K562 (cell line): ENCODE measurements at regions not wholly inside any gene's neighbourhood (a gene's known extent, or its start where the extent isn't known, plus 50 kb on each side); places are given as distances from the start of the nearest gene placed in this dataset.

Experiments used
- ATAC-seq: fragments of 200-7000 bp; cut with Tn5 transposase; 3 replicates; pipeline ENCODE4 v1.9.1; 2020; ENCODE audit warnings: moderate library complexity
- BruUV-seq: library from RNA; stranded (reverse); fragments of 400-500 nt; replicated peaks from 2 replicates; lab custom pipeline; 2021; lab: Mats Ljungman, UMichigan
- CTCF ChIA-PET: fragments of 300-600 bp; formaldehyde crosslinking; extraction: SDS; loops from one replicate; lab custom pipeline; 2021; ENCODE audit warnings: low intra/inter-chr PET ratio; lab: Yijun Ruan, JAX
- POLR2A ChIA-PET: fragments of 300-600, 350-650 bp; sonication (Branson Sonifier 250); formaldehyde crosslinking; extraction: SDS; loops from one replicate; lab custom pipeline; 2021; ENCODE audit warnings: antibody characterized with exemption, inconsistent platforms; lab: Yijun Ruan, JAX
- DNase-seq, 4 experiments: peaks; one replicate each; pipeline versions ENCODE4 v3.0.0 to v3.0.0-alpha.2; 2011 to 2018; ENCODE audit warnings: low spot score in 3 of 4, mixed read lengths in 3 of 4; ENCODE audit errors: extremely low read depth in 1 of 4
- FAIRE-seq: peaks from 2 replicates; lab custom pipeline; 2011; peaks lifted over from hg19 to GRCh38; lab: Jason Lieb, UNC
- H2AFZ ChIP-seq: 2 replicates; pipeline ENCODE4 v1.6.0; 2011; ENCODE audit warnings: low read depth, low read length, control low read depth, inconsistent platforms
- H3K27ac ChIP-seq: fragments of 200-600 bp; 3 replicates; pipeline ENCODE4 v1.8.0; 2011; ENCODE audit warnings: low read depth, mild to moderate bottlenecking, control low read depth, inconsistent platforms, low read length, moderate library complexity, mixed read lengths; ENCODE audit errors: extremely low read depth
- H3K27me3 ChIP-seq, 2 experiments: fragments of 300-600 bp in 1 of 2; 2 replicates in 1 of 2; 3 replicates in 1 of 2; pipeline versions ENCODE4 v1.6.0 to v1.8.0; 2011; ENCODE audit warnings: inconsistent platforms in 2 of 2, low read length in 2 of 2, mild to moderate bottlenecking in 1 of 2, mixed read lengths in 1 of 2, moderate library complexity in 1 of 2; ENCODE audit not compliant: control insufficient read depth in 2 of 2, insufficient read depth in 2 of 2
- H3K36me3 ChIP-seq: fragments of 300-600 bp; 3 replicates; pipeline ENCODE4 v1.8.0; 2011; ENCODE audit warnings: mild to moderate bottlenecking, low read length, inconsistent platforms; ENCODE audit not compliant: control insufficient read depth, insufficient read depth
- H3K4me1 ChIP-seq, 2 experiments: fragments of 200-600 bp in 1 of 2; replicated peaks in 1 of 2; 2 replicates in 1 of 2; 3 replicates in 1 of 2; pipeline versions ENCODE4 v1.5.1 to v1.8.0; 2011; ENCODE audit warnings: inconsistent platforms in 2 of 2, low read length in 2 of 2, mild to moderate bottlenecking in 1 of 2, mixed read lengths in 1 of 2, moderate library complexity in 1 of 2; ENCODE audit not compliant: control insufficient read depth in 2 of 2, insufficient read depth in 2 of 2
- H3K4me2 ChIP-seq: 2 replicates; pipeline ENCODE4 v1.6.1; 2011; ENCODE audit warnings: low read length, control low read depth, inconsistent platforms, mixed read lengths; ENCODE audit not compliant: insufficient read depth
- H3K4me3 ChIP-seq: fragments of 200-600 bp; sonication (generic), shearing (Covaris generic); 2 replicates; pipeline ENCODE4 v1.5.1; 2016; ENCODE audit warnings: control low read depth, inconsistent platforms
- H3K79me2 ChIP-seq: fragments of 200-600 bp; 3 replicates; pipeline ENCODE4 v1.8.0; 2011; ENCODE audit warnings: low read length, inconsistent platforms; ENCODE audit not compliant: control insufficient read depth, insufficient read depth
- H3K9ac ChIP-seq, 2 experiments: 2 replicates each; pipeline versions ENCODE4 v1.6.0 to v1.6.1; 2011; ENCODE audit warnings: low read depth in 2 of 2, low read length in 2 of 2, control low read depth in 1 of 2, inconsistent platforms in 1 of 2, mild to moderate bottlenecking in 1 of 2, mixed read lengths in 1 of 2; ENCODE audit not compliant: insufficient read depth in 1 of 2
- H3K9me1 ChIP-seq: one replicate; pipeline ENCODE4 v1.6.0; 2011; ENCODE audit warnings: inconsistent platforms, mild to moderate bottlenecking, low read length, moderate library complexity; ENCODE audit not compliant: control insufficient read depth, insufficient read depth
- H3K9me3 ChIP-seq: replicated peaks from 2 replicates; pipeline ENCODE4 v1.5.1; 2011; ENCODE audit warnings: low read depth, low read length, inconsistent platforms; ENCODE audit not compliant: control insufficient read depth, insufficient read depth
- H4K20me1 ChIP-seq: replicated peaks from 2 replicates; pipeline ENCODE4 v1.6.1; 2011; ENCODE audit warnings: low read length, inconsistent platforms, mixed read lengths; ENCODE audit not compliant: control insufficient read depth, insufficient read depth
- BMI1 ChIP-seq: fragments of 150-350 bp; IDR thresholded peaks from 2 replicates; pipeline ENCODE4 v1.6.1; 2014; ENCODE audit warnings: low read length
- CCAR2 ChIP-seq: fragments of 200-400 bp; formaldehyde crosslinking; IDR thresholded peaks from 2 replicates; pipeline ENCODE4 v1.6.1; 2017; ENCODE audit warnings: mild to moderate bottlenecking, low read depth, low read length
- CREB1 ChIP-seq, 2 experiments: sonication (generic) in 1 of 2; formaldehyde crosslinking in 1 of 2; IDR thresholded peaks; 2 replicates each; pipeline versions ENCODE4 v1.6.1 to v1.8.0; 2012 to 2022; ENCODE audit warnings: inconsistent platforms in 1 of 2, mild to moderate bottlenecking in 1 of 2, missing genetic modification reagents in 1 of 2, moderate library complexity in 1 of 2
- E2F6 ChIP-seq, 2 experiments: IDR thresholded peaks; 2 replicates each; pipeline ENCODE4 v1.6.1; 2011; ENCODE audit warnings: borderline replicate concordance in 1 of 2, control low read depth in 1 of 2, low read depth in 1 of 2, low read length in 1 of 2, mild to moderate bottlenecking in 1 of 2, mixed read lengths in 1 of 2, moderate library complexity in 1 of 2; ENCODE audit not compliant: insufficient read depth in 1 of 2, insufficient read length in 1 of 2, poor library complexity in 1 of 2, severe bottlenecking in 1 of 2; ENCODE audit errors: extremely low read depth in 1 of 2
- IRF2 ChIP-seq: sonication (generic); formaldehyde crosslinking; IDR thresholded peaks from 2 replicates; pipeline ENCODE4 v1.8.1; 2022; ENCODE audit warnings: mild to moderate bottlenecking, missing genetic modification reagents
- NCOA4 ChIP-seq: fragments of 450-650 bp; IDR thresholded peaks from 2 replicates; pipeline ENCODE4 v1.6.1; 2018; ENCODE audit warnings: mild to moderate bottlenecking; ENCODE audit not compliant: partially characterized antibody
- NEUROD1 ChIP-seq: fragments of 150-350 bp; IDR thresholded peaks from 2 replicates; pipeline ENCODE4 v1.6.1; 2014; ENCODE audit warnings: borderline replicate concordance, low read length, low read depth; ENCODE audit not compliant: partially characterized antibody
- NR2F6 ChIP-seq: fragments of 450-650 bp; formaldehyde crosslinking; IDR thresholded peaks from 2 replicates; pipeline ENCODE4 v1.4.0; 2020; ENCODE audit warnings: mild to moderate bottlenecking
- SPI1 ChIP-seq: IDR thresholded peaks from 2 replicates; pipeline ENCODE4 v1.6.1; 2011; ENCODE audit warnings: low read depth, low read length, control low read depth, borderline replicate concordance
- THRB ChIP-seq: fragments of 450-650 bp; formaldehyde crosslinking; conservative IDR thresholded peaks from 2 replicates; pipeline ENCODE4 v1.4.0; 2022; ENCODE audit warnings: mild to moderate bottlenecking, missing genetic modification characterization
- ZNF518B ChIP-seq: fragments of 250-450 bp; sonication (Bioruptor Pico); IDR thresholded peaks from 2 replicates; pipeline ENCODE4 v1.5.0; 2021; ENCODE audit warnings: mild to moderate bottlenecking, moderate library complexity
- ZNF639 ChIP-seq, 2 experiments: fragments of 200-800 bp in 1 of 2; sonication (Bioruptor generic) in 1 of 2; sonication (generic) in 1 of 2; formaldehyde crosslinking in 1 of 2; IDR thresholded peaks in 1 of 2; conservative IDR thresholded peaks in 1 of 2; 2 replicates each; pipeline versions ENCODE4 v1.5.0 to v1.6.1; 2016 to 2020; ENCODE audit warnings: missing compliant biosample characterization in 1 of 2, missing genetic modification characterization in 1 of 2, missing genetic modification reagents in 1 of 2
- WGBS: fragments of 100-300 bp; shearing (Covaris generic); methylation state at CpG from one replicate; pipeline ENCODE4 v1.1.6; 2016; ENCODE audit warnings: low coverage, mixed read lengths; ENCODE audit not compliant: insufficient coverage; ENCODE audit errors: missing lambda C conversion rate; 5-methylcytosine and 5-hydroxymethylcytosine counted together
- in situ Hi-C: fragments of 300-500 bp; cut with MboI; formaldehyde crosslinking; loops from 4 replicates; pipeline ENCODE4 v1.15.0; 2018; ENCODE audit warnings: inconsistent platforms, mixed read lengths
- intact Hi-C: fragments of 100-400 bp; cut with micrococcal nuclease; formaldehyde crosslinking; loops from 2 replicates; pipeline ENCODE4 v1.14.2; 2022

GRCh38 chr12:87827638-87828264 is 201.4 kb downstream of the C12orf50 start (continued):
- TF ChIP-seq ZNF518B (CRISPR knock-in tag) = no peak

- Histone ChIP-seq H3K4me1 (no peaks in the 10 kb centered on the region), H2AFZ (no peak overlapping the region), H3K27ac (no peak overlapping the region), H3K9me1 (no peaks in the 10 kb centered on the region), H3K9ac (no peak overlapping the region), H3K4me3 (no peak overlapping the region), H3K4me2 (no peak overlapping the region), H4K20me1 (no peaks in the 10 kb centered on the region), H3K36me3 (no peaks in the 10 kb centered on the region), H3K9me3 (no peaks in the 10 kb centered on the region), H3K79me2 (no peaks in the 10 kb centered on the region), H3K27me3 (no peaks in the 10 kb centered on the region)
- POLR2A ChIA-PET = no interaction called here
- no peak for FAIRE-seq
- CTCF ChIA-PET = no interaction called here
- no TSS peak for BruUV-seq
- intact Hi-C loops (no loop called here), in situ Hi-C loops (no loop called here)
- 0% methylated on average over 1 of the region's 1 CpG for WGBS
- DNase-seq = no peak
- no peak for ATAC-seq
- TF ChIP-seq THRB = no peak
- no peak for TF ChIP-seq NR2F6 (CRISPR knock-in tag)
- TF ChIP-seq NEUROD1 = no peak
- no peak for TF ChIP-seq ZNF639 (CRISPR knock-in tag; conservative IDR thresholded peaks at IDR 0.05 in 1 of 2, IDR thresholded peaks at IDR 0.05 in 1 of 2)
- no peak for TF ChIP-seq E2F6 (IDR thresholded peaks at IDR 0.05; ENCODE audit: borderline replicate concordance in 1 of 2, extremely low read depth in 1 of 2, insufficient read depth in 1 of 2, insufficient read length in 1 of 2, low read depth in 1 of 2, low read length in 1 of 2, poor library complexity in 1 of 2, severe bottlenecking in 1 of 2)
- no peak for TF ChIP-seq IRF2 (CRISPR knock-in tag)
- TF ChIP-seq NCOA4 = no peak
- no peak for TF ChIP-seq BMI1
- TF ChIP-seq CCAR2 = no peak
- no peak for TF ChIP-seq CREB1 (IDR thresholded peaks at IDR 0.05)
- no peak for TF ChIP-seq CREB1 (CRISPR knock-in tag; IDR thresholded peaks at IDR 0.05)
- no peak for TF ChIP-seq SPI1
Observed at GRCh38 chr12:87822923-87823322, 206.3 kb downstream of the C12orf50 start.
